ENCODE measurements at regions not wholly inside any gene's neighbourhood (a gene's known extent, or its start where the extent isn't known, plus 50 kb on each side); places are given as distances from the start of the nearest gene placed in this dataset.
"Not testable (repeated sequence)": the region's sequence is repeated elsewhere in the genome, so short reads cannot be mapped to it uniquely, and the experiment has no call there.

GRCh38 chr5:17129093-17129849, 88.2 kb upstream of the BASP1 start:
- DNase-seq (ENCODE audit: low spot score), result no peak

DNA sequence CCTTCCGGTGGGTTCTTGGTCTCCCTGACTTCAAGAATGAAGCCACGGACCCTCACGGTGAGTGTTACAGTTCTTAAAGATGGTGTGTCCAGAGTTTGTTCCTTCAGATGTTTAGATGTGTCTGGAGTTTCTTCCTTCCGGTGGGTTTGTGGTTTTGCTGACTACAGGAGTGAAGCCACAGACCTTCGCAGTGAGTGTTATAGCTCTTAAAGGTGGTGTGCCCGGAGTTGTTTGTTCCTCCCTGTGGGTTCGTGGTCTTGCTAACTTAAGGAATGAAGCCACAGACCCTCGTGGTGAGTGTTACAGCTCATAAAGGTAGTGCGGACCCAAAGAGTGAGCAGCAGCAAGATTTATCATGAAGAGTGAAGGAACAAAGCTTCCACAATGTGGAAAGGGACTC, 87.1 kb upstream of the BASP1 start:
- DNase-seq (ENCODE audit: low spot score), result not testable (repeated sequence)

DNA sequence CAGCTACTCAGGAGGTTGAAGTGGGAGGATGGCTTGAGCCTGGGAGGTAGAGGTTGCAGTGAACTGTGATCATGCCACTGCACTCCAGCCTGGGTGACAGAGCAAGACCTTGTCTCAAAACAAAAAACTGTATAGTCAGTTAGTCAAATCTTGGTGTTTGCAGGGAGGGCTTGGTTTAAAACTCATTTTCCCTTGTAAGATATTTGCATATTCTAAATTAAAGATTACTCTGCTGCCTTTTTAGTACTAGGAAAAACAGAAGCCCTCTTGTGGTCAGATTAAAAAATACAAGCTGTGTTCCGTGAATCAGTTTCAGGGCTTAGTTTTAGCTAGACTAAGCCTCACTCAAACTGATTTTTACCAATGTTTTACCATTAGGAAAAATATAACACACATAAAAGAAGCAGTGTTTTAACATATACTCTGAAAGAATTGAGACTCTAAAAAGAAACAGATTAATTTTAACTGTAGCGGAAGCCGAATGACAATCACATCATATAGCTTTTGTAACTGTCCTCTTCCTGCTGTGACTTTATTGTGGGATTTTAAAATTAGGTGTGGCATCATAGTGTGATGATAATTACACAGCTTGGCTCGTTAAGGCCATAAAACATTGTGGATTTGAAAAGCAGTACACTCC, 84.9 kb upstream of the BASP1 start:
- peak; percentile 35 for DNase-seq (ENCODE audit: low spot score)

DNA sequence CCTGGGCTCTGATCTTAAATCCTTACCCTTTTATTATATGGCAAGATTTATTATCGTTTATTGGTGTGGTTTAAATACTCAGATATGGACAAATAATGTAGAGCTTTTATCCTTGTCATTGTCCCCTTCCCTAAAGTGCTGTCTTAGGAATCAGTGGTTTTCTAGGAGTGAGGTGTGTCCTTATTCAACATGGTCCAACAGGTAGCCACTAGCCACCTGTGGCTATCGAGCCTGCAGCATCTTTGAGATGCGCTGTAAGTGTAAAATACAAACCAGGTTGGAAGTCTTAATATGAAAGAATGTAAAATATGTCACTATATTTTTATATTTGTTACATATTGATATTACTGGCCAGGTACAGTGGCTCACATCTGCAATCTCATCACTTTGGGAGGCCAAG, 82.4 kb upstream of the BASP1 start:
- no peak for DNase-seq (ENCODE audit: low spot score)

- no peak for DNase-seq (ENCODE audit: low spot score)
Measured at GRCh38 chr5:17143335-17143734, 74.1 kb upstream of the BASP1 start.

DNA sequence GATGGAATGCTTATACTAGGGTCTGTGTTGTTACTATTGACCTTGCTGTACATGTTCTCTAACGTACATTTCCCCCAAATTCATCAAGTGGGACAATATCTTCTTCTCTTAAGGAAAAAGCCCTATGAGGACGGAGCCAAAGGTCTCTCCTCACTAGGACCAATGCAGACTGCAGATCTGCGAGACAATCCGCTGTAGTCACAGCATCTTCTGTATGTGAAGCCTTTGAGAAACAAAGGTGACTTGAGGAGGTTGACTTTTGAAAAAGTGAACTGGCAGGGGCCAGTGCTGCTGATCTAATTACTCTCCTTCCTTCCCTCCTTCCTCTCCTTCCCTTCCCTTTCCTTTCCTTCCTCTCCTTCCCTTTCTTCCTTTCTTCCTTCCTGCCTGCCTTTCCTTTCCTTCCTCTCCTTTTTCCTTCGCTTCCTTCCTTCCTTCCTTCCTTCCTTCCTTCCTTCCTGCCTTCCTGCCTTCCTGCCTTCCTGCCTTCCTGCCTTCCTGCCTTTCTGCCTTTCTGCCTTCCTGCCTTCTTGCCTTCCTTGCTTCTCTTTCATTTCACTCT, 71.1 kb upstream of the BASP1 start:
- no peak for DNase-seq (ENCODE audit: low spot score)

GRCh38 chr5:17147170-17147569, 70.3 kb upstream of the BASP1 start:
- DNase-seq (ENCODE audit: low spot score), result no peak

DNA sequence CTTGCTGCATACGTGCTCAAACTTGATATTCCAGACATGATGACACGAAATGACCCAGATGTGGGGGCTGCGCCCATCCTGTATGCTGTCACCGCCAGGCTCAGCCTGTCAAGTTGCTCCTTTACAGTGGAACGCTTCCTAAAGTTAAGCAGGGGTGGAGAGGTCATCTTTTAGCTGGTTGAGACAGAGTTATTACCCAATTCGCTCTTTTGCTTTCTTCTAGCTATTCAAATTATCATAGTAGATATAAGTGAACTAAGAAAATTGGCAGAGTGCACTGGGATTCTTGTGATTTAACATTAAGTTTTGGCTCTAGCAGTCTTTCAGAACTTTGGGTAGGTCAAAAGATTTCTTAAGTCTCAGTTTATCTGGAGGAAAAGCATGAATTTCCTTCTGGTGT, 69.8 kb upstream of the BASP1 start:
- no peak for DNase-seq (ENCODE audit: low spot score)

DNA sequence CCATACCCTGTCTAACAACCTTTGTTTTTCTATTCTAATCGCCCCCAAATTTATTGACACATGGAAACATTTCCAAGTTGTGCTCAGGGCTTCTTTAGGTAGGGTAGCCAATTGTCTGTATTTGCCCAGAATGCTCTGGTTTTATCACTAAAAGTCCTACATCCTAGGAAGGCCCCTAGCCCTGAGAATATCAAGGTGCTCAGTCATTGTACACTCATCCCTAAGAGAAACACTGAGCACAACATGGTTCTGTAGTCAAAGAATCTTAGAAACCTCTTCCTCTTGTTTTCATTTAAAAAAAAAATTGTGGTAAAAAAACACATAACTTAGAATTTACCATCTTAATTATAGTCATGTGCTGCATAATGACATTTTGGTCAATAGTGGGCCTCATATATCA, 69.0 kb upstream of the BASP1 start:
- DNase-seq (ENCODE audit: low spot score), result no peak

- no peak for DNase-seq (ENCODE audit: low spot score)
Measured at GRCh38 chr5:17149786-17150185, 67.6 kb upstream of the BASP1 start.

- DNase-seq (ENCODE audit: low spot score), result no peak
Measured at GRCh38 chr5:17150531-17150930, 66.9 kb upstream of the BASP1 start.

DNA sequence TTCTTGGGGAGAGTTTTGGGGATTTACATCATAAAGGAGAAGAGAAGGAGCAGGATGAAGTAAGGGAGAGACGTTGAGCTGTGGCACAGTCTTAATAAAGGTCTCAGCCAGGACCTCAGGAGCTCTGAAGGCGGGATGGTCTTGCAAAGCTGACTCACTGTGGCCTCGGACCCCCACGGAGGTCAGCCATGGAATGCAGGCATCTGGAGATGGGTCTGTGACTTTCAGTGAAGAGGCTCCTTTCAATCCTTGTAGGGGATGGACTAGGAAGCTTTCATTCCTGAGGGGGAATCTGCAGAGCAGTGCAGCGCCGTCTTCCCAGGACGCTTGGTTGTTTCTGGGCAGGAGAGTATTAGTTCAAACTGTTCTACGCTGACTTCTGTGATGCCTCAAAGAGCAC, 65.7 kb upstream of the BASP1 start:
- DNase-seq (ENCODE audit: low spot score), result no peak

- no peak for DNase-seq (ENCODE audit: low spot score)
Measured at GRCh38 chr5:17154211-17154996, 63.0 kb upstream of the BASP1 start.

GRCh38 chr5:17156463-17156862, 61.0 kb upstream of the BASP1 start:
- no peak for DNase-seq (ENCODE audit: low spot score)

GRCh38 chr5:17157294-17157693, 60.1 kb upstream of the BASP1 start:
- DNase-seq (ENCODE audit: low spot score), result no peak

- DNase-seq (ENCODE audit: low spot score), result no peak
Measured at GRCh38 chr5:17157916-17158529, 59.4 kb upstream of the BASP1 start.

DNA sequence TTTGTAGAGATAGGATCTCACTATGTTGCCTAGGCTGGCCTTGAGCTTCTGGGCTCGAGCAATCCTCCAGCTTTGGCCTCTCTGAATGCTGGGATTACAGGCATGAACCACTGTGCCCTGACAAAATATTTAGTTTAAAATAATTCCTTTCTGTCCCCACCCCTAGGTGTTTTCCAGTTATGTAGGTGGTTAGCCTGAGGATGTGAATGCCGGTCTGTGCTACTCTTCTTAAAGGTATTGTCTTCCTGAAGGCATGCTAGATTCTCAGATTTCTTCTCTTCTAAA, 56.7 kb upstream of the BASP1 start:
- DNase-seq (ENCODE audit: low spot score), result no peak

GRCh38 chr5:17161662-17162061, 55.8 kb upstream of the BASP1 start:
- no peak for DNase-seq (ENCODE audit: low spot score)

GRCh38 chr5:17163221-17163620, 54.2 kb upstream of the BASP1 start:
- DNase-seq (ENCODE audit: low spot score), result no peak

DNA sequence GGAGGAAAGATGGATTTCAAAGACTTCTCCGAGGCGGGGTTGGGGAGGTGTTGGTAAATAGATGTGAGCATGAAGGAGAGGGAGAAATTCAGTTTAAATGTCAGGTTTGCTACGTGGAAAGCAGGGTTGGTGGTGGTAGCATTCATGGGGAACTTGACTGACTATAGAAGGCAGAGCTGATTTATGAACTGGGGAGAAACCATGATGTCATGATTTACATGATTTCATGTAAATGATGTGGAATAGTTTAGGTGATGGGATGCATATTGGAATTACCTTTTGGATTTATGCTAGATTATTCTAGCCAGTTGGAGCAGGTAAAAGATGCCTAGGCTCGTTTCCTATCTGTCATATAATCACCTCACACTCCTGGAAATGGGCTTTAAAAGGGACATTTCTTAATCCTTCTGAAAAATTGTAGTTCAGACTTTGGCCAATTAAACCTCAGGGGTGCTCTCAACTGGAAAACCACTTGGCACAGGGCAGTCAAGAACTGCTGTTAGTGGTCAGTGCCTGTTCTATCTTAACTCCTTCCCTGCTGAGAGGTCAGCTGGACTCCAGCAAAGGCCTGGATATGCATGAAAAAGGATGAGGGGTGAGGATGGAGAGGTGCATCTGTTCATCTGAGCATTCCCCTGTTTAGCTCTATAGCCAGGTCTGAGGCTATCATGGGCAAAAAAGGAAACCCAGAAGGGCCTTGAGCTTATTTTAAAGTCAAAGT, 50.1 kb upstream of the BASP1 start:
- DNase-seq (ENCODE audit: low spot score), result peak; percentile 58

Measured in cerebellar cortex (tissue), 1 donor.